Ishikawa (cell line): ENCODE measurements at regions not wholly inside any gene's neighbourhood (a gene's known extent, or its start where the extent isn't known, plus 50 kb on each side); places are given as distances from the start of the nearest gene placed in this dataset.

Experiments
- EP300 ChIP-seq: IDR thresholded peaks from 2 replicates; pipeline ENCODE4 v1.6.1; 2012; ENCODE audit warnings: borderline replicate concordance
- ZBTB7A ChIP-seq: IDR thresholded peaks from 2 replicates; pipeline ENCODE4 v1.6.1; 2012; ENCODE audit warnings: low read depth

GRCh38 chr1:47627471-47628370, 189.9 kb downstream of the FOXD2 start:
- TF ChIP-seq EP300 (no peak), ZBTB7A (no peak)
